Transverse colon (tissue), 4 donors: ENCODE measurements at regions not wholly inside any gene's neighbourhood (a gene's known extent, or its start where the extent isn't known, plus 50 kb on each side); places are given as distances from the start of the nearest gene placed in this dataset.

ENCODE experiments used
- DNase-seq: peaks from one replicate; pipeline ENCODE4 v3.0.0-alpha.2; 2019
- H3K27ac ChIP-seq, 4 donors: fragments of 200-600 bp; sonication (generic); 2 replicates each; pipeline ENCODE4 v1.5.1; 2016 to 2018; ENCODE audit warnings: inconsistent platforms in 4 of 4
- H3K27me3 ChIP-seq: fragments of 200-600 bp; sonication (generic); 2 replicates; pipeline ENCODE4 v1.5.1; 2017; ENCODE audit warnings: inconsistent platforms
- H3K36me3 ChIP-seq, 4 donors: fragments of 200-600 bp; sonication (generic); 2 replicates each; pipeline ENCODE4 v1.5.1; 2017 to 2019; ENCODE audit warnings: inconsistent platforms in 4 of 4
- H3K4me1 ChIP-seq, 4 donors: fragments of 200-600 bp; sonication (generic); 2 replicates each; pipeline ENCODE4 v1.5.1; 2017 to 2020; ENCODE audit warnings: inconsistent platforms in 4 of 4
- H3K4me3 ChIP-seq, 4 donors: fragments of 200-600 bp; sonication (generic); 1 replicate in 1 of 4; 2 replicates in 3 of 4; pipeline versions ENCODE4 v1.5.1 to v1.6.1; 2017 to 2019; ENCODE audit warnings: inconsistent platforms in 4 of 4
- H3K9me3 ChIP-seq, 2 donors: fragments of 200-600 bp; sonication (generic); 2 replicates each; pipeline ENCODE4 v1.5.1; 2017 to 2019; ENCODE audit warnings: inconsistent platforms in 2 of 2
- CTCF ChIP-seq, 5 experiments: fragments of 200-600 bp in 3 of 5; fragments of 450-650 bp in 2 of 5; sonication (generic) in 3 of 5; IDR thresholded peaks; 1 replicate in 2 of 5; 2 replicates in 3 of 5; pipeline ENCODE4 v1.5.1; 2016 to 2017; ENCODE audit warnings: antibody characterized with exemption in 5 of 5, inconsistent platforms in 3 of 5, mild to moderate bottlenecking in 2 of 5, moderate library complexity in 1 of 5
- EP300 ChIP-seq: sonication (generic); formaldehyde crosslinking; IDR thresholded peaks from one replicate; pipeline ENCODE4 v1.6.1; 2017; ENCODE audit warnings: antibody characterized with exemption, low read depth
- POLR2A ChIP-seq: fragments of 450-650 bp; IDR thresholded peaks from one replicate; pipeline ENCODE4 v1.6.1; 2016; ENCODE audit warnings: antibody characterized with exemption, mild to moderate bottlenecking, moderate library complexity
- POLR2AphosphoS5 ChIP-seq, 3 donors: sonication (generic); formaldehyde crosslinking; IDR thresholded peaks; one replicate each; pipeline ENCODE4 v1.6.1; 2016; ENCODE audit warnings: antibody characterized with exemption in 3 of 3
- WGBS, 2 donors: methylation state at CpG; one replicate each; pipeline ENCODE4 v1.1.5; 2018; ENCODE audit warnings: low coverage in 1 of 2; 5-methylcytosine and 5-hydroxymethylcytosine counted together
- in situ Hi-C, 4 donors: fragments of 200-750 bp; cut with MboI; loops; one replicate each; pipeline versions ENCODE4 v1.15.0 to v1.15.1; 2017; ENCODE audit warnings: low sequenced_read_pairs in 3 of 4, low pct_ligation_motif_present in 1 of 4, low pct_unique_long_range_greater_than_20kb in 1 of 4
- intact Hi-C: fragments of 100-400 bp; cut with DNase I; formaldehyde crosslinking; loops from one replicate; pipeline ENCODE4 v1.15.1; 2023; ENCODE audit warnings: low total_unique reads

GRCh38 chr3:73752338-73752737 is 127.6 kb upstream of the PDZRN3 start:
- Histone ChIP-seq H3K36me3 (no peaks in the 10 kb centered on the region), H3K9me3 (no peaks in the 10 kb centered on the region), H3K27ac (no peak overlapping the region), H3K4me3 (no peak overlapping the region), H3K27me3 (no peaks in the 10 kb centered on the region), H3K4me1 (no peaks in the 10 kb centered on the region)
- 75 to 79% methylated on average over 3 to 5 of the region's 5 CpGs for WGBS, 2 donors
- in situ Hi-C loops, result no loop called here
- TF ChIP-seq POLR2AphosphoS5 (IDR thresholded peaks at IDR 0.05) (no peak), CTCF (IDR thresholded peaks at IDR 0.05) (no peak), EP300 (no peak), POLR2A (no peak)
- no peak for DNase-seq
- intact Hi-C loops, result no loop called here

DNA sequence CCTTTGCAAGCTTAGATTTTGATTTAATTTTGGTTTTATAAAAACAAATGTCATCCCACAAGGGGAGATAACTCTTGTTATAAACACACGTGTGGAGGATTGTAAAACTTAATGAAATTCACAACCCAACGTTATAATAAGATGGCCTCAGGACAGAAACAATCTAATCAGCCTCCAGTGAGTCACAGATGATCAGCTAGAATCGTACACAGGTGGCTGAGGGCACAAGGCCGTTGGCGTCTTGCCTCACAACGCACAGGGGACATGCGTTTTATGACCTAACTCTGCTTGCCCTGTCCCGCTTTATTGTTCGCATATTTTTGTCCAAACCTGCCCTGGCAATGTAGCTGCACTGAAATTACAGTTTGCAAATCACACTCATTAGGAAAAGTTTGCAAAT is 121.9 kb upstream of the PDZRN3 start:
- intact Hi-C loops, result no loop called here
- Histone ChIP-seq H3K36me3 (no peaks in the 10 kb centered on the region), H3K27me3 (no peaks in the 10 kb centered on the region), H3K4me3 (no peak overlapping the region), H3K27ac (no peak overlapping the region), H3K4me1 (no peaks in the 10 kb centered on the region), H3K9me3 (no peaks in the 10 kb centered on the region)
- TF ChIP-seq POLR2A, result no peak
- no peak for TF ChIP-seq EP300
- no peak for TF ChIP-seq POLR2AphosphoS5 (IDR thresholded peaks at IDR 0.05)
- TF ChIP-seq CTCF (IDR thresholded peaks at IDR 0.05), result no peak
- DNase-seq, result no peak
- 60 to 61% methylated on average over 9 of the region's 9 CpGs for WGBS, 2 donors
- in situ Hi-C loops, result no loop called here

DNA sequence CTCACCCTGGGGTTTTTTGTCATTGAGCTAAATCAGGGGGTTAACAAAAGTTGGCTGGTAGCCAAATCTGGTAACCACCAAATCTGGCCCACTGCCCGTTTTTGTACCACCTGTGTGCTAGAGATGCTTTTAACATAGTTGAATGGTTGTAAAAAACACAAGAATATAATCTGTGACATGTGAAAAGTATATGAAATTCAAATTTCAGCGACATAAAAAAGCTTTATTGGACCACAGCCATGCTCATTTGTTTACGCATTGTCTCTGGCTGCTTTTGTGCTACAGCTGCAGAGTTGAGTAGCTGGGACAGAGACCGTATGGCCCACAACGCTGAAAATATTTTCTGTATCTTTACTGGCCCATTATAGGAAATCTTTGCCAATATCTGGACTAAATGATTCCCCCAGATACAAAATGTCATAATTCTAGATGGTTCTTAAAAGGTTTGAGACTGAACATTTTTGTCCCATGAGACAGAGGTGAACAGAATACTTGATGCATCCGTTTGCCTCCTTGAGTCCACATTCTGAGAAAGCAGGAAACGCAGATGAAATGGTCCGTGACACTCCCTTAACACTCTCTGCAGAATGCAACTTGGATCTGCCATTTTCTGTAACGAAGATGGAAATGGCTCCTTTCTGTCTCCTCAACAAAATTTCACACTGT is 120.9 kb upstream of the PDZRN3 start:
- Histone ChIP-seq H3K4me3 (no peak overlapping the region), H3K36me3 (no peaks in the 10 kb centered on the region), H3K4me1 (no peaks in the 10 kb centered on the region), H3K27me3 (no peaks in the 10 kb centered on the region), H3K27ac (no peak overlapping the region), H3K9me3 (no peaks in the 10 kb centered on the region)
- TF ChIP-seq CTCF (IDR thresholded peaks at IDR 0.05), result no peak
- TF ChIP-seq POLR2AphosphoS5 (IDR thresholded peaks at IDR 0.05), result no peak
- TF ChIP-seq EP300, result no peak
- TF ChIP-seq POLR2A, result no peak
- intact Hi-C loops, result no loop called here
- in situ Hi-C loops, result no loop called here
- WGBS, 2 donors, result 55 to 59% methylated on average over 6 to 9 of the region's 9 CpGs
- no peak for DNase-seq

DNA sequence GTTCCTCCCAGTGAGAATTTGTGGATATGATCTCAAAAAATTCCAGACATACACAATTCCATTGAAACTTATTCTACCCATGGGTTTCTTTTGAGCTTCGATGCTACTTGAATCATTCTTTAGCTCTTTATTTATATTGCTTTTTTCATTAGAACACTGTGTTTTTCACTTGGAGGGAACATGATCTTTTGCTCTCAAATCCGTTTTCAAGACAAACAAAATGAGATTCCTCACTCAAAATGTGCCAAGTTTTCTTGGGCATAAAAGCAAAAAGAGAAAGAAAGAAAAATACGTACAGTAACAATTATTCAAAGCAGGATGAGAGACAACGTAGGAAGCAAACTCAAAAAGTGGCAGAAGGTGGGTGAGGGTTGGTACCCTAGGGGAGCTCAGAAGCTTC is 118.8 kb upstream of the PDZRN3 start:
- Histone ChIP-seq H3K4me1 (no peaks in the 10 kb centered on the region), H3K36me3 (no peaks in the 10 kb centered on the region), H3K27ac (peak overlapping the region in 2 of 4 donors; percentile 5 to 27), H3K9me3 (no peaks in the 10 kb centered on the region), H3K27me3 (no peaks in the 10 kb centered on the region), H3K4me3 (no peak overlapping the region)
- TF ChIP-seq CTCF (IDR thresholded peaks at IDR 0.05) (no peak), POLR2A (no peak), EP300 (no peak), POLR2AphosphoS5 (IDR thresholded peaks at IDR 0.05) (no peak)
- in situ Hi-C loops (no loop called here), intact Hi-C loops (no loop called here)
- WGBS, 2 donors, result 39 to 73% methylated on average over 4 of the region's 4 CpGs
- no peak for DNase-seq
